PC-9 (cell line): ENCODE measurements at regions not wholly inside any gene's neighbourhood (a gene's known extent, or its start where the extent isn't known, plus 50 kb on each side); places are given as distances from the start of the nearest gene placed in this dataset.

Source experiments
- CTCF ChIP-seq: fragments of 200-600 bp; sonication (generic); conservative IDR thresholded peaks from 2 replicates; pipeline ENCODE4 v1.6.1; 2017; ENCODE audit warnings: mixed run types, antibody characterized with exemption, mild to moderate bottlenecking, moderate library complexity
- EZH2 ChIP-seq: fragments of 200-600 bp; sonication (generic); IDR thresholded peaks from 2 replicates; pipeline ENCODE4 v1.8.0; 2017; ENCODE audit warnings: antibody characterized with exemption, low read depth

GRCh38 chr3:22068619-22069018 lies 317.6 kb upstream of the ZNF385D start:
- TF ChIP-seq CTCF = no peak
- TF ChIP-seq EZH2 = no peak
